ENCODE measurements at regions not wholly inside any gene's neighbourhood (a gene's known extent, or its start where the extent isn't known, plus 50 kb on each side); places are given as distances from the start of the nearest gene placed in this dataset.

GRCh38 chr2:121052023-121052422 lies 233.0 kb downstream of the TFCP2L1 start:
- H3K4me1 Mint-ChIP-seq (ENCODE audit: low read depth, unreplicated experiment) = no peaks in the 10 kb centered on the region
- no peak for DNase-seq
- no peak overlapping the region for H3K4me3 Mint-ChIP-seq (ENCODE audit: unreplicated experiment)
- H3K9me3 Mint-ChIP-seq (ENCODE audit: unreplicated experiment) = peaks cover 3% of the 10 kb centered on the region
- TF ChIP-seq, protein P1, sequence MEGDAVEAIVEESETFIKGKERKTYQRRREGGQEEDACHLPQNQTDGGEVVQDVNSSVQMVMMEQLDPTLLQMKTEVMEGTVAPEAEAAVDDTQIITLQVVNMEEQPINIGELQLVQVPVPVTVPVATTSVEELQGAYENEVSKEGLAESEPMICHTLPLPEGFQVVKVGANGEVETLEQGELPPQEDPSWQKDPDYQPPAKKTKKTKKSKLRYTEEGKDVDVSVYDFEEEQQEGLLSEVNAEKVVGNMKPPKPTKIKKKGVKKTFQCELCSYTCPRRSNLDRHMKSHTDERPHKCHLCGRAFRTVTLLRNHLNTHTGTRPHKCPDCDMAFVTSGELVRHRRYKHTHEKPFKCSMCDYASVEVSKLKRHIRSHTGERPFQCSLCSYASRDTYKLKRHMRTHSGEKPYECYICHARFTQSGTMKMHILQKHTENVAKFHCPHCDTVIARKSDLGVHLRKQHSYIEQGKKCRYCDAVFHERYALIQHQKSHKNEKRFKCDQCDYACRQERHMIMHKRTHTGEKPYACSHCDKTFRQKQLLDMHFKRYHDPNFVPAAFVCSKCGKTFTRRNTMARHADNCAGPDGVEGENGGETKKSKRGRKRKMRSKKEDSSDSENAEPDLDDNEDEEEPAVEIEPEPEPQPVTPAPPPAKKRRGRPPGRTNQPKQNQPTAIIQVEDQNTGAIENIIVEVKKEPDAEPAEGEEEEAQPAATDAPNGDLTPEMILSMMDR (IDR thresholded peaks at IDR 0.05; ENCODE audit: partially characterized antibody, unreplicated experiment) = no peak
- H3K36me3 Mint-ChIP-seq (ENCODE audit: unreplicated experiment) = peaks cover 5% of the 10 kb centered on the region
- peaks cover 6% of the 10 kb centered on the region for H3K27me3 Mint-ChIP-seq (ENCODE audit: unreplicated experiment)
- no peak overlapping the region for H3K27ac Mint-ChIP-seq (ENCODE audit: unreplicated experiment)

DNA sequence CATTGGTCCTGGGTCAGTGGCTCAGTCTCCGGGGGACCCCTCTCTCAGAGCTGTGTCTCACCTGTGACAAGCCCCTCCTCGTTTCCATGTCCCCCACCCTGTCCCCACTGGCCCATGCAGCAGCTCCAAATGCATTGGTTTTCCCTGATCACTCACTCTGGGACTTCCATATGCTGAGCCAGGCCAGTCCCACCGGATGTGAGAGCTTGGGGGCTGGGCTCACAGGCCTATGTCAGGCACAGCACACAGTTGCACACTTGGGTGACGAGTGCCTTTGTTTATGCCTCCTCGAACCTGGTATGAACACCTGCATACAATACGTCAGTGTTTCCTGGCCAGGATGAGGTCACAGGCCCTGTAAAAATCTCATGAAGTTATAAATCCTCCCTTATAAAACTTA lies 232.5 kb downstream of the TFCP2L1 start:
- H3K4me3 Mint-ChIP-seq (ENCODE audit: unreplicated experiment) = no peak overlapping the region
- TF ChIP-seq, protein P1 (IDR thresholded peaks at IDR 0.05; ENCODE audit: partially characterized antibody, unreplicated experiment) = no peak

DNA sequence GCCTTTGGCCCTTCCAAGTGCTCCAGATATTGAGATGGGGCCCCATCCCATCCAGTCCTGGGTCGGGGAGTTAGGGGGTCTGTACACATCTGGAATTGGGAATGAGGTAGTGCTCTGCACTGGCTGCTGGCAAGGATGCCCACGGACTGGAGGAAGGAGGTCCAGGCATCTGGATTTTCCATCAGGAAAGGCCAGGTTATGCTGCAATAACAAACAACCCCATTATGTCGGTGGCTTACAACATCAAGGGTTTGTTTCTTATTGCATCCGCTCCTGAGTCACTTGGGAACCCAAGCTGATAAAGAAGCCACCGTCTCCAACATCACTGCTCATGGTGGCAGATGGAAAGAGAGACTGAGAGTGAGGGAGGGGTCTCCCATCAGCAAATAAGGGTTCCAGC lies 229.9 kb downstream of the TFCP2L1 start:
- Mint-ChIP-seq H3K36me3 (ENCODE audit: unreplicated experiment) (peaks cover 5% of the 10 kb centered on the region), H3K27me3 (ENCODE audit: unreplicated experiment) (peaks cover 4% of the 10 kb centered on the region), H3K4me1 (ENCODE audit: low read depth, unreplicated experiment) (no peaks in the 10 kb centered on the region), H3K27ac (ENCODE audit: unreplicated experiment) (no peak overlapping the region), H3K4me3 (ENCODE audit: unreplicated experiment) (no peak overlapping the region), H3K9me3 (ENCODE audit: unreplicated experiment) (peaks cover 3% of the 10 kb centered on the region)
- no peak for DNase-seq
- TF ChIP-seq, protein P1 (IDR thresholded peaks at IDR 0.05; ENCODE audit: partially characterized antibody, unreplicated experiment) = no peak

More for the DNA sequence above, 232.5 kb downstream of the TFCP2L1 start:
- H3K27ac Mint-ChIP-seq (ENCODE audit: unreplicated experiment) = no peak overlapping the region
- peaks cover 6% of the 10 kb centered on the region for H3K27me3 Mint-ChIP-seq (ENCODE audit: unreplicated experiment)
- no peaks in the 10 kb centered on the region for H3K4me1 Mint-ChIP-seq (ENCODE audit: low read depth, unreplicated experiment)
- no peak for DNase-seq
- peaks cover 6% of the 10 kb centered on the region for H3K9me3 Mint-ChIP-seq (ENCODE audit: unreplicated experiment)
- H3K36me3 Mint-ChIP-seq (ENCODE audit: unreplicated experiment) = peaks cover 5% of the 10 kb centered on the region

GRCh38 chr2:121055501-121055900 lies 229.5 kb downstream of the TFCP2L1 start:
- Mint-ChIP-seq H3K27me3 (ENCODE audit: unreplicated experiment) (peaks cover 4% of the 10 kb centered on the region), H3K36me3 (ENCODE audit: unreplicated experiment) (peaks cover 5% of the 10 kb centered on the region), H3K4me1 (ENCODE audit: low read depth, unreplicated experiment) (peaks cover under 1% of the 10 kb centered on the region), H3K27ac (ENCODE audit: unreplicated experiment) (peak overlapping the region; percentile 28), H3K4me3 (ENCODE audit: unreplicated experiment) (no peak overlapping the region), H3K9me3 (ENCODE audit: unreplicated experiment) (peaks cover 3% of the 10 kb centered on the region)
- TF ChIP-seq, protein P1 (IDR thresholded peaks at IDR 0.05; ENCODE audit: partially characterized antibody, unreplicated experiment) = no peak
- no peak for DNase-seq

GRCh38 chr2:121058852-121059558 lies 226.0 kb downstream of the TFCP2L1 start:
- Mint-ChIP-seq H3K27me3 (ENCODE audit: unreplicated experiment) (peaks cover 11% of the 10 kb centered on the region), H3K9me3 (ENCODE audit: unreplicated experiment) (peaks cover 6% of the 10 kb centered on the region), H3K4me1 (ENCODE audit: low read depth, unreplicated experiment) (peaks cover 19% of the 10 kb centered on the region), H3K36me3 (ENCODE audit: unreplicated experiment) (peaks cover 4% of the 10 kb centered on the region), H3K27ac (ENCODE audit: unreplicated experiment) (no peak overlapping the region), H3K4me3 (ENCODE audit: unreplicated experiment) (no peak overlapping the region)
- TF ChIP-seq, protein P1 (IDR thresholded peaks at IDR 0.05; ENCODE audit: partially characterized antibody, unreplicated experiment) = no peak
- peak; percentile 2 for DNase-seq
